ENCODE measurements at regions not wholly inside any gene's neighbourhood (a gene's known extent, or its start where the extent isn't known, plus 50 kb on each side); places are given as distances from the start of the nearest gene placed in this dataset.

GRCh38 chr4:19399001-19399400 is 852.7 kb upstream of the SLIT2 start:
- Mint-ChIP-seq H3K9me3 (peaks cover 0 to 17% (median 8%) of the 10 kb centered on the region in 8 donors), H3K27me3 (no peaks in the 10 kb centered on the region), H3K27ac (no peak overlapping the region), H3K4me3 (no peak overlapping the region), H3K36me3 (no peaks in the 10 kb centered on the region), H3K4me1 (no peaks in the 10 kb centered on the region)
- H3K4me3 ChIP-seq (ENCODE audit: low read length in 2 of 2), result no peak overlapping the region
- intact Hi-C loops (cut with micrococcal nuclease), result no loop called here
- H3K27me3 ChIP-seq (ENCODE audit: insufficient read depth, low read length), result no peaks in the 10 kb centered on the region
- no peaks in the 10 kb centered on the region for H3K4me1 ChIP-seq (ENCODE audit: insufficient read depth, low read length)
- ChIA-PET POLR2A (ENCODE audit: partially characterized antibody) (no interaction called here), CTCF (ENCODE audit: partially characterized antibody) (no interaction called here)
- H3K9me3 ChIP-seq (ENCODE audit: control insufficient read depth in 1 of 2, low read length in 2 of 2), result no peaks in the 10 kb centered on the region
- H3K36me3 ChIP-seq (ENCODE audit: insufficient read depth, low read length), result no peaks in the 10 kb centered on the region
- H3K27ac ChIP-seq (ENCODE audit: low read depth, low read length), result no peak overlapping the region
- no peak for DNase-seq

- Mint-ChIP-seq H3K9me3 (peaks cover under 1 to 36% (median 9%) of the 10 kb centered on the region in 8 donors), H3K36me3 (no peaks in the 10 kb centered on the region), H3K4me1 (no peaks in the 10 kb centered on the region), H3K27me3 (no peaks in the 10 kb centered on the region), H3K27ac (no peak overlapping the region), H3K4me3 (no peak overlapping the region)
- no peaks in the 10 kb centered on the region for H3K9me3 ChIP-seq (ENCODE audit: control insufficient read depth in 1 of 2, low read length in 2 of 2)
- intact Hi-C loops (cut with micrococcal nuclease), result no loop called here
- no peak overlapping the region for H3K4me3 ChIP-seq (ENCODE audit: low read length in 2 of 2)
- no peaks in the 10 kb centered on the region for H3K4me1 ChIP-seq (ENCODE audit: insufficient read depth, low read length)
- DNase-seq, result no peak
- no peak overlapping the region for H3K27ac ChIP-seq (ENCODE audit: low read depth, low read length)
- H3K27me3 ChIP-seq (ENCODE audit: insufficient read depth, low read length), result no peaks in the 10 kb centered on the region
- no peaks in the 10 kb centered on the region for H3K36me3 ChIP-seq (ENCODE audit: insufficient read depth, low read length)
- CTCF ChIA-PET (ENCODE audit: partially characterized antibody), result no interaction called here
- POLR2A ChIA-PET (ENCODE audit: partially characterized antibody), result no interaction called here
Measured at GRCh38 chr4:19386786-19387185, 864.9 kb upstream of the SLIT2 start.

DNA sequence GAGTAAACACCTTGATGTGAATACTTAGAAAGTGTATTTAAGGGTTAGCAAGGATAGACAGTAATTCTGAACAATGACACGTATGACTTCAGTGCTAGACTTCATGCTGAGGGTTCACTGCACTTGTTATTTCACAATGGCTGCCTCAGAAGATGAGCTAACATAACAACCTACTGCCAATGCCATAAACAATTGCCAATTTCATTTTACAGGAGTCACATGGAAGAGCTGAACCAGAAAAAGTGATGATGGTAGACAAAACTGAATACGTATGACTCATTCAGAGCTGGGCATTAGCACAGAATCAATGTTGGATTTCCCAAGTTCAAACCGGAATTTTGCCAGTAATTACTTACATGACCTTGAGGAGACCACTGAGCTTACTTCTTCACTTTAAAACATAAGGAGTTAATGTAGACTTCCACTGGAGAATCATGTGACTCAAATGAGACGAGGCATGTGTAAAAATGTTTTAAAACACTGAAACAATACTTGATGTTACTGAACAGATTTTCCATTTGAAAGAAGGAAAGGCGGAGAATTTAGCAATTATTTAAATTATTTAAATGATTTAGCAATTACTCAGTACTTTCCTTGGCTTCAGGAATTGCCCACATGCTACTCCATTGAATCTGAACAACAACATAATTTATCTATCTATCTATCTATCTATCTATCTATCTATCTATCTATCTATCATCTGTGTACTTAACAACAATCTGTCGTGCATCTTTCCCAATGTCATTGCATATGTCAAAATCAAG is 868.5 kb upstream of the SLIT2 start:
- Mint-ChIP-seq H3K4me3 (no peak overlapping the region), H3K36me3 (no peaks in the 10 kb centered on the region), H3K27me3 (no peaks in the 10 kb centered on the region), H3K4me1 (no peaks in the 10 kb centered on the region), H3K9me3 (peaks cover 3 to 24% (median 7%) of the 10 kb centered on the region in 8 donors), H3K27ac (no peak overlapping the region)
- ChIA-PET CTCF (ENCODE audit: partially characterized antibody) (no interaction called here), POLR2A (ENCODE audit: partially characterized antibody) (no interaction called here)
- no peak overlapping the region for H3K4me3 ChIP-seq (ENCODE audit: low read length in 2 of 2)
- H3K9me3 ChIP-seq (ENCODE audit: control insufficient read depth in 1 of 2, low read length in 2 of 2), result no peaks in the 10 kb centered on the region
- intact Hi-C loops (cut with micrococcal nuclease), result no loop called here
- no peaks in the 10 kb centered on the region for H3K36me3 ChIP-seq (ENCODE audit: insufficient read depth, low read length)
- H3K4me1 ChIP-seq (ENCODE audit: insufficient read depth, low read length), result no peaks in the 10 kb centered on the region
- DNase-seq, result no peak
- H3K27me3 ChIP-seq (ENCODE audit: insufficient read depth, low read length), result no peaks in the 10 kb centered on the region
- H3K27ac ChIP-seq (ENCODE audit: low read depth, low read length), result no peak overlapping the region

DNA sequence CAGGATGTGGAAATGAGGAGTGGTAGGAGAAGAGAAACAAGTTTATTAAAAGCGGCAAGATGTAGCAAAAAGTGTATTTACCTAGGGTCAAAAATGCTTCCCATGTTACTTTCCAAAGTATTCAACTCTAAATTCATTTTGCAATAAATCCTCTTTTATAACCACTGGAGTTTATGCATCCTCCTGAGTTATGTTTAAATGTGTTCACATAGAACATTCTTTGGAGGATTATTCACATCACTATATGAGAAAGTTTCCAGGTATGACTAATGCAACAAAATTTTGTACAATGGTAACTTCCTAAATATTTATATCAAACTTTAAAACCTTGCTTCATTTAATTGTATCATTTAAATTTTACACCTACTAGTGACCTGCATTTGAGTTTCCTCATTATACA is 870.6 kb upstream of the SLIT2 start:
- Mint-ChIP-seq H3K36me3 (no peaks in the 10 kb centered on the region), H3K9me3 (peaks cover 0 to 20% (median 6%) of the 10 kb centered on the region in 8 donors), H3K4me3 (no peak overlapping the region), H3K27me3 (no peaks in the 10 kb centered on the region), H3K4me1 (no peaks in the 10 kb centered on the region), H3K27ac (no peak overlapping the region)
- ChIA-PET POLR2A (ENCODE audit: partially characterized antibody) (no interaction called here), CTCF (ENCODE audit: partially characterized antibody) (no interaction called here)
- intact Hi-C loops (cut with micrococcal nuclease), result no loop called here
- no peaks in the 10 kb centered on the region for H3K9me3 ChIP-seq (ENCODE audit: control insufficient read depth in 1 of 2, low read length in 2 of 2)
- no peak overlapping the region for H3K4me3 ChIP-seq (ENCODE audit: low read length in 2 of 2)
- H3K4me1 ChIP-seq (ENCODE audit: insufficient read depth, low read length), result no peaks in the 10 kb centered on the region
- H3K36me3 ChIP-seq (ENCODE audit: insufficient read depth, low read length), result no peaks in the 10 kb centered on the region
- no peaks in the 10 kb centered on the region for H3K27me3 ChIP-seq (ENCODE audit: insufficient read depth, low read length)
- DNase-seq, result no peak
- no peak overlapping the region for H3K27ac ChIP-seq (ENCODE audit: low read depth, low read length)

- POLR2A ChIA-PET (ENCODE audit: partially characterized antibody), result no interaction called here
- H3K27ac Mint-ChIP-seq, result no peak overlapping the region
- Histone ChIP-seq H3K27ac (ENCODE audit: low read depth, low read length) (no peak overlapping the region), H3K9me3 (ENCODE audit: control insufficient read depth in 1 of 2, low read length in 2 of 2) (no peaks in the 10 kb centered on the region), H3K4me1 (ENCODE audit: insufficient read depth, low read length) (no peaks in the 10 kb centered on the region), H3K4me3 (ENCODE audit: low read length in 2 of 2) (no peak overlapping the region), H3K36me3 (ENCODE audit: insufficient read depth, low read length) (no peaks in the 10 kb centered on the region), H3K27me3 (ENCODE audit: insufficient read depth, low read length) (no peaks in the 10 kb centered on the region)
- peaks cover 3 to 20% (median 9%) of the 10 kb centered on the region in 8 donors for H3K9me3 Mint-ChIP-seq
- no peaks in the 10 kb centered on the region for H3K4me1 Mint-ChIP-seq
- CTCF ChIA-PET (ENCODE audit: partially characterized antibody), result no interaction called here
- H3K36me3 Mint-ChIP-seq, result no peaks in the 10 kb centered on the region
- H3K4me3 Mint-ChIP-seq, result no peak overlapping the region
- no peaks in the 10 kb centered on the region for H3K27me3 Mint-ChIP-seq
- intact Hi-C loops (cut with micrococcal nuclease), result no loop called here
- DNase-seq, result no peak
Measured at GRCh38 chr4:19380600-19380999, 871.1 kb upstream of the SLIT2 start.

DNA sequence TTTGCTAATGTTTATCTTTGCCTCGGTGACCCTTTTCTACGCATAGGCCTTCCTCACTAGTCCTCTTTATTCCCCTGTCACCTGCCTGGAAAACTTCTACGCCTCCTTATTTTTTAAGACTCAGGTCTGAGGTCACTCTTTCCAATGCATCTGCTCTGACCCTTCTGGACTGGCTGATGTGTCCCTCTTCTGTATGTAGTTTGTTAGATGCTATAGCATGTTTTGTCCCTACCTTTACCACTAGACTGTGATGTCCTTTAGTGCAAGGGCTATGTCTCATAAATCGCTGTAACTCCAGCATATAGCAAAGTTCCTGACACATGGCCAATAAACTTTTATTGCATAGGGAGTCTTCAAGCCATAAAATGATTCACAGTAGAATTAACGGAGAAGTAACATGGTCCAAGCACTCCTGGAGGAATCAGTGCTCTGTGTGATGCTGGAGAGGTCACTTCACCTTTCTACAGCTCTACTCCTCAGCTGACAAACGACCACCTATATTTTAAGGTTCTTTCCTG is 872.5 kb upstream of the SLIT2 start:
- H3K4me3 ChIP-seq (ENCODE audit: low read length in 2 of 2), result no peak overlapping the region
- no peak overlapping the region for H3K27ac ChIP-seq (ENCODE audit: low read depth, low read length)
- peaks cover 3 to 23% (median 9%) of the 10 kb centered on the region in 8 donors for H3K9me3 Mint-ChIP-seq
- intact Hi-C loops (cut with micrococcal nuclease), result no loop called here
- no peak overlapping the region for H3K4me3 Mint-ChIP-seq
- no peaks in the 10 kb centered on the region for H3K4me1 Mint-ChIP-seq
- POLR2A ChIA-PET (ENCODE audit: partially characterized antibody), result no interaction called here
- no peaks in the 10 kb centered on the region for H3K27me3 ChIP-seq (ENCODE audit: insufficient read depth, low read length)
- H3K27me3 Mint-ChIP-seq, result no peaks in the 10 kb centered on the region
- CTCF ChIA-PET (ENCODE audit: partially characterized antibody), result no interaction called here
- no peak for DNase-seq
- H3K27ac Mint-ChIP-seq, result no peak overlapping the region
- no peaks in the 10 kb centered on the region for H3K36me3 Mint-ChIP-seq
- H3K4me1 ChIP-seq (ENCODE audit: insufficient read depth, low read length), result no peaks in the 10 kb centered on the region
- no peaks in the 10 kb centered on the region for H3K36me3 ChIP-seq (ENCODE audit: insufficient read depth, low read length)
- H3K9me3 ChIP-seq (ENCODE audit: control insufficient read depth in 1 of 2, low read length in 2 of 2), result no peaks in the 10 kb centered on the region

- Histone ChIP-seq H3K36me3 (ENCODE audit: insufficient read depth, low read length) (no peaks in the 10 kb centered on the region), H3K4me3 (ENCODE audit: low read length in 2 of 2) (no peak overlapping the region), H3K27ac (ENCODE audit: low read depth, low read length) (no peak overlapping the region), H3K4me1 (ENCODE audit: insufficient read depth, low read length) (no peaks in the 10 kb centered on the region), H3K9me3 (ENCODE audit: control insufficient read depth in 1 of 2, low read length in 2 of 2) (no peaks in the 10 kb centered on the region), H3K27me3 (ENCODE audit: insufficient read depth, low read length) (no peaks in the 10 kb centered on the region)
- ChIA-PET CTCF (ENCODE audit: partially characterized antibody) (no interaction called here), POLR2A (ENCODE audit: partially characterized antibody) (no interaction called here)
- Mint-ChIP-seq H3K4me3 (no peak overlapping the region), H3K4me1 (no peaks in the 10 kb centered on the region), H3K27ac (no peak overlapping the region), H3K36me3 (no peaks in the 10 kb centered on the region), H3K27me3 (no peaks in the 10 kb centered on the region), H3K9me3 (peaks cover 0 to 16% (median 6%) of the 10 kb centered on the region in 8 donors)
- DNase-seq, result no peak
- intact Hi-C loops (cut with micrococcal nuclease), result no loop called here
Measured at GRCh38 chr4:19375931-19376330, 875.8 kb upstream of the SLIT2 start.

All from CD4-positive, alpha-beta memory T cell (primary cell).